ENCODE measurements at regions not wholly inside any gene's neighbourhood (a gene's known extent, or its start where the extent isn't known, plus 50 kb on each side); places are given as distances from the start of the nearest gene placed in this dataset.

GRCh38 chr15:99878835-99879234 lies 145.6 kb upstream of the LYSMD4 start:
- TF ChIP-seq, protein P1, sequence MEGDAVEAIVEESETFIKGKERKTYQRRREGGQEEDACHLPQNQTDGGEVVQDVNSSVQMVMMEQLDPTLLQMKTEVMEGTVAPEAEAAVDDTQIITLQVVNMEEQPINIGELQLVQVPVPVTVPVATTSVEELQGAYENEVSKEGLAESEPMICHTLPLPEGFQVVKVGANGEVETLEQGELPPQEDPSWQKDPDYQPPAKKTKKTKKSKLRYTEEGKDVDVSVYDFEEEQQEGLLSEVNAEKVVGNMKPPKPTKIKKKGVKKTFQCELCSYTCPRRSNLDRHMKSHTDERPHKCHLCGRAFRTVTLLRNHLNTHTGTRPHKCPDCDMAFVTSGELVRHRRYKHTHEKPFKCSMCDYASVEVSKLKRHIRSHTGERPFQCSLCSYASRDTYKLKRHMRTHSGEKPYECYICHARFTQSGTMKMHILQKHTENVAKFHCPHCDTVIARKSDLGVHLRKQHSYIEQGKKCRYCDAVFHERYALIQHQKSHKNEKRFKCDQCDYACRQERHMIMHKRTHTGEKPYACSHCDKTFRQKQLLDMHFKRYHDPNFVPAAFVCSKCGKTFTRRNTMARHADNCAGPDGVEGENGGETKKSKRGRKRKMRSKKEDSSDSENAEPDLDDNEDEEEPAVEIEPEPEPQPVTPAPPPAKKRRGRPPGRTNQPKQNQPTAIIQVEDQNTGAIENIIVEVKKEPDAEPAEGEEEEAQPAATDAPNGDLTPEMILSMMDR (IDR thresholded peaks at IDR 0.05; ENCODE audit: low read depth, low read length, poor library complexity, severe bottlenecking) = no peak
- TF ChIP-seq EZH2phosphoT487 (IDR thresholded peaks at IDR 0.05; ENCODE audit: borderline replicate concordance, low read length) = no peak
